Stimulated activated naive CD4-positive, alpha-beta T cell treated with Interleukin-2 at 50 U/mL for 16 hours (primary cell): ENCODE measurements at regions not wholly inside any gene's neighbourhood (a gene's known extent, or its start where the extent isn't known, plus 50 kb on each side); places are given as distances from the start of the nearest gene placed in this dataset.

Experiments
- DNase-seq: peaks from one replicate; lab custom pipeline; 2025; lab: John Stamatoyannopoulos, UW

- DNase-seq = no peak
Observed at GRCh38 chr15:94099574-94099960, 131.8 kb upstream of the MCTP2 start.

DNA sequence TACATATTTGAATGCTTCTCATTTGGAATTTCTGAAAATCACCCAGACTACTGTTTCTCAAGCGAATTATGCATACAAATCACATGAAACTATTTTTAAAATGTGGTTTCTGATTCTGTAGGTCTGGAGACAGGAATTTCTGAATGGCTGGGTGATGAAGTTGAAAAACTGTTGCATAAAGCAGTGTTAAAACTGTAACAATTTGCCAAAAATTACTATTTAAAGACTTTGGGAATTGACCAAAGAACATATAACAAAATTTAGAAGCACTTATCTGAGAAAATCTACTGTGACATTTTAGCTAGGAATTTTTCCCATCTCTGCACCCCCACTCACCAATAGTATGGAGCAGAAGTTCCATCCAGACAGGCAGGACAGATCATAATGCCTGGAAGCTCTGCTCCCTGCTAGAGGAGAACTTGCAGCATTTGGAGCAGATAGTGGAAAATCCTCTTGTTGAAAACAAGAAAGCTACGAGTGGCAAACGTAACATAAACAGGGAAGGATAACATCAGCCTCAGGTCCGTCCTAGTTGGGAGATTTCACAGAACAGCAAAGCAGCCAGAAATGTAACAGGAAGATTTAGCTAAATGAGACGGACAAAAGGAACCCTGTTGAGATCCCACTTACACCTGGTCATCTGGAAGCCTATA lies 132.3 kb upstream of the MCTP2 start:
- no peak for DNase-seq

DNA sequence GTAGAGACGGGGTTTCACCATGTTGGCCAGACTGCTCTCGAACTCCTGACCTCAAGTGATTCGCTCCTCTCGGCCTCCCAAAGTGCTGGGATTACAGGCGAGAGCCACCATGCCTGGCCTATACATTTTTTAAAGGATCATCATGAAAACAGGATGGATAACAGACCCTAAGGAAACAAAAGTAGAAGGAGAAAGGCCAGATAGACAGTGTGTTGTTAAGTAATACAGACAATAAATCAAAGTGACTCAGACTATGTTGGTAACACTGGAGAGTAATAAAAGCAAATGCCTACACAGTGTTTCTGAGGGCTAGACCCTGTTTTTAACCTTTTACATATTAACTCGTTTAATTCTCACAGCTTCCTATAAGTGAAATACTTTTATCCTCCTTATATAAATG lies 133.8 kb upstream of the MCTP2 start:
- DNase-seq = no peak

DNA sequence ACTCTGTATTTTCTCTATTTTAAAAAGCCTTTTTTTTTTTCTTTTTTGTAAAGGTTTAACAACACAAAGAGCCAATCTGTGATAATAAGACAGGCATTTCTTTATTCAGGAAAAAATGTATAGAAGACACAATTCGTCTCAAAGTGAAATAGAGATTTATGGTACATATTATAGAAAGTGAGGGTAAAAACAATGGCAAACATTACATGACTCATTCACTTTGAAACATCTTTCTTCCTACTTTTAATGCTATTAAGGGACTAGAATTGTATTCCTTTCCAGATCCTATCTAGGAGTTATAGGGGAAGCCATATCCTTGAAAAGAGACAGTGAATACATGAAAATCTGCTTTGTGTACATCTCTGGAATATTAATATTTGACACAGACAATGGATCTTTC lies 137.1 kb upstream of the MCTP2 start:
- no peak for DNase-seq

DNA sequence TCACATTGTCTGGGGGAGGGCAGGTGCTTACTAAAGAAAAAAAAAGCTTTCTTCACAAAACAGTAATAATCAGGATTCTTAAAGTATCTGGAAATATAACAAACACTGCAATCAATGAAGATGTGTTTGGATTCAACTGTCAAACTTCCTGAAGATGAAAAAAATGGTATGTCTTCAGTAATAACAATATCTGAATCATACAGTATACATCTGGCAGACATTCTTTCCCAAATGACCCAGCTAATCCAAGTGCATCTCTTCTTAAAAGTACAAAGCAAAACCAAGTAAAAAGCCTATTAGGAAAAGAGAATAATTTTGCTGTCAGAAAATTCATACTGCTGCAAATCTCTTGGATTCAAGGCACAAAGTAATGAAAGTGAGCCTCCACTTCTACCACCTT lies 145.0 kb upstream of the MCTP2 start:
- DNase-seq = no peak

- DNase-seq = no peak
Observed at GRCh38 chr15:94083467-94084052, 147.8 kb upstream of the MCTP2 start.

- DNase-seq = no peak
Observed at GRCh38 chr15:94081829-94082228, 149.5 kb upstream of the MCTP2 start.

DNA sequence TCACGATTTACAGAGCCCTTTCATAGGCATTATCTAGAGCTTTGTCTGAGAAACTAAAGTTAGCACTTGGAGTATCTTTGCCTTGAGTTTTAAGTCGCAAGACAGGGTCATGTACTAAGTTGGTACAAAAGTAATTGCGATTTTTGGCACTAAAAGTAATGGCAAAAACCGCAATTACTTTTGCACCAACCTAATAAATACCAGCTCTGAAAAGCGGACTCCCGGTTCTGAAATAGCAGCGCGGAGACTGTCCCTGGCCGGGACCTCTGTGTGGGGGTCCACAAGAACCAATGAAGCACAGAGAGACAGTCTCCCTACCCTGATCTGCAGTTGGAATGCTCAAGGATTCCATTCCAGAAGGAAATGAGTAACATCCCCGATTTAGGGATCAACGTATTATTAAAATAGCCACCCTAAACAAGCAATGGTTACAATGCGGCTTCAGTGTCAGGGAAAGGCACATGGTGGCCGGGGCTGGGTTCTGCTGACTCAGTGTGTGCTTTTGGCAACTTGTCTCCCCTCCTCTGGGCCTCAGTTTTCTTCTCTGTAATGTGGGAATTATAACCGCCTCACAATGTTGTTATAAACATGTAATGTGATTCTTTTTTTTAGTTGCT lies 150.3 kb upstream of the MCTP2 start:
- DNase-seq = no peak

GRCh38 chr15:94080416-94080815 lies 150.9 kb upstream of the MCTP2 start:
- no peak for DNase-seq

GRCh38 chr15:94079968-94080367 lies 151.4 kb upstream of the MCTP2 start:
- no peak for DNase-seq

- no peak for DNase-seq
Observed at GRCh38 chr15:94079459-94079858, 151.9 kb upstream of the MCTP2 start.

GRCh38 chr15:94077938-94078337 lies 153.4 kb upstream of the MCTP2 start:
- no peak for DNase-seq

- no peak for DNase-seq
Observed at GRCh38 chr15:94075349-94075748, 156.0 kb upstream of the MCTP2 start.

GRCh38 chr15:94070356-94071295 lies 160.7 kb upstream of the MCTP2 start:
- no peak for DNase-seq

- DNase-seq = no peak
Observed at GRCh38 chr15:94069844-94070243, 161.5 kb upstream of the MCTP2 start.

GRCh38 chr15:94066811-94067210 lies 164.6 kb upstream of the MCTP2 start:
- DNase-seq = no peak

DNA sequence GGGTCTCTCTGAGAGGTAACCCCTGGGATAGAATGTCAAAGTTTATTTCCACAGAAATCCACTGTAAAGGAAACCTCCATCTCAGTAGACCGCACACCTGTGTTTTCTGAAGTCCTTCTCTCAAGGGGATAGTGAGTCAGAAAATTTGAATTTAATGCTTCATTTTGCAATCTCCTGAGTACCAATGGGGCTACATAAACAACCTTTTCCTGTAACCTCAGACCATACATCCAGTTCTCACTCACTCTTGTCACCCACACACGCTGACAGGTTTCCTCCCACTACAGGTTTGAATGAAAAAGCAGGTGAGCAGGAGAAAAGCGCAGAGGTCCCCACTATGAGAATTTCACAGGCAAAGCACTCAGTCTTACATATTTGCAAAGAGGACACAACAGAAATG lies 165.3 kb upstream of the MCTP2 start:
- DNase-seq = no peak

DNA sequence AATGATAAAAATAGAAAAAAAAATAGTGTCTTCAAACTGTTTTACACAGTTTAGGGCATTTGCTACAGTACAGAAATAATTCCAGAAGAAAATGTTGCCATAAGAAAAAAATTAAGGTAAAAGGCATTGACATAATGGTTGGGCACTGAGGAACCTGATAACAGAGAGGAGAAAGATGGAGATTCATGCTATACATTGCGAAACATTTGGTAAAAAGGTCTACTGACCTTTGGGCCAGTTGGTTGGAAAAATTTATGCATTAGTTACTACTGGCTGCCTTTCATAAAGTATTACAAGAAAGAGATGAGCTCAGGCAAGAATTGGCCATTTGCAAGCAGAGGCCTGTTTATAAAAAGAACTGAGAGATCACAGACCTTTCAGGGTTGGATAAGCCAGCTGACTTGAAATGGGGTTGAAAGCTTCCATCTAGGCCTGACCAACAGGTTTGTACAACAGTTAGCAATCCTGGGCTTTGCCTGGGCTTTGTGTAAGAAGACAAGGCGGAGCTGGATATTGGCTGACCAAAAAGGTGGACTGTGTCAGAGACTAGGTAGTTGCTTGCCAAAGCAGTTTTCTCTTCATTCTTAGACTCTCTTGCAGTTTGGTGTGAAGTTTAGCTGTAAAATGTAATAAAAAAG lies 166.6 kb upstream of the MCTP2 start:
- DNase-seq = no peak

DNA sequence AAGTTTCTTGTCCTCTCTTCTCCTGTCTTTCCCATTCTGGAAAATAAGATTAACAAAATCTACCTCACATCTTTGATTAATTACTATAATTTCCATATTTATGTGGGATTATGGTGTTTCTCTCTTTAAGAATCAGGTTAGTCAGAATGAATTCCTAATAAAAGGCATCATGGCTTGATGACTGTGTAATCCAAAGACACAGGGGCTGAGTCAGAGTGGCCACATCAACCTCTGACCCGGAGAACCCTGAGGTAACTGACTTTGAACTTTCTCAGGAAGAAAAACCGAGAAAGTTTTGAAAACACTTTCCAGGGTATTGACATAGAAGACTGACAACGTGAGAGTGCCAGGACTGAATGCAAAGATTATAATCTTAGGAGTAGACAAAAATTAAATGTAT lies 170.3 kb upstream of the MCTP2 start:
- DNase-seq = no peak

- no peak for DNase-seq
Observed at GRCh38 chr15:94059013-94059587, 172.3 kb upstream of the MCTP2 start.

- no peak for DNase-seq
Observed at GRCh38 chr15:94057305-94057704, 174.1 kb upstream of the MCTP2 start.

DNA sequence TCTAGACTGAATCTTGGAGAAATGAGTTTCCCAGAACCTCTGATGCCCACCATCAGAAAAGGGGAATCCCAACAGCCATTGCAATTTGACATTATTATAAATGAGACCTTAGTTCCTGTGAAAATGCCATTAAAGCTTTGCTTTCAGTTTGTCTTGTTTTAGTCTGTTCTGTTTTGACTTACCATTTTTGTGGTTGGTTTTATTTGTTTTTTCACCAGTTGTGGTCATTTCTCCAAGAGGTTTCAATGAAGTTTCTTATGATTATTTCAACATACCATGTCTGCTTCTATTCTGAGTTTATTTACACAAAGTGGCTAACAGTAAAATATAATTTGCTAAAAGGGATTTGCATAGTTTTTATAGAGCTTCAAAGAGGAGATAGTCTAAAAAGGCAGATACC lies 175.0 kb upstream of the MCTP2 start:
- no peak for DNase-seq
